HG02870 (cell line): ENCODE measurements at regions not wholly inside any gene's neighbourhood (a gene's known extent, or its start where the extent isn't known, plus 50 kb on each side); places are given as distances from the start of the nearest gene placed in this dataset.

Source experiments
- ATAC-seq: cut with Tn5 transposase; IDR thresholded peaks from one replicate; pipeline ENCODE4 v1.9.1; 2021; ENCODE audit warnings: mild to moderate bottlenecking, moderate library complexity; ENCODE audit not compliant: unreplicated experiment

GRCh38 chr1:191636345-191636744 is 521.9 kb upstream of the RGS18 start:
- no peak for ATAC-seq

GRCh38 chr1:191641420-191642260 is 516.6 kb upstream of the RGS18 start:
- ATAC-seq = no peak

GRCh38 chr1:191643060-191643459 is 515.2 kb upstream of the RGS18 start:
- no peak for ATAC-seq

GRCh38 chr1:191648939-191649338 is 509.3 kb upstream of the RGS18 start:
- no peak for ATAC-seq

GRCh38 chr1:191662051-191662450 is 496.2 kb upstream of the RGS18 start:
- no peak for ATAC-seq

- no peak for ATAC-seq
Observed at GRCh38 chr1:191662746-191663145, 495.5 kb upstream of the RGS18 start.

- ATAC-seq = no peak
Observed at GRCh38 chr1:191668525-191668924, 489.7 kb upstream of the RGS18 start.

GRCh38 chr1:191669629-191670028 is 488.6 kb upstream of the RGS18 start:
- ATAC-seq = no peak

GRCh38 chr1:191671236-191671635 is 487.0 kb upstream of the RGS18 start:
- no peak for ATAC-seq

- ATAC-seq = no peak
Observed at GRCh38 chr1:191674626-191675179, 483.6 kb upstream of the RGS18 start.

- no peak for ATAC-seq
Observed at GRCh38 chr1:191675856-191676783, 482.1 kb upstream of the RGS18 start.

- no peak for ATAC-seq
Observed at GRCh38 chr1:191685669-191686068, 472.6 kb upstream of the RGS18 start.

- no peak for ATAC-seq
Observed at GRCh38 chr1:191687721-191688120, 470.5 kb upstream of the RGS18 start.

- ATAC-seq = no peak
Observed at GRCh38 chr1:191690931-191691330, 467.3 kb upstream of the RGS18 start.

GRCh38 chr1:191693797-191694196 is 464.5 kb upstream of the RGS18 start:
- ATAC-seq = no peak

GRCh38 chr1:191695865-191696264 is 462.4 kb upstream of the RGS18 start:
- no peak for ATAC-seq

- ATAC-seq = no peak
Observed at GRCh38 chr1:191696354-191696753, 461.9 kb upstream of the RGS18 start.

GRCh38 chr1:191697556-191697955 is 460.7 kb upstream of the RGS18 start:
- ATAC-seq = no peak

GRCh38 chr1:191698246-191698645 is 460.0 kb upstream of the RGS18 start:
- no peak for ATAC-seq

- no peak for ATAC-seq
Observed at GRCh38 chr1:191699343-191699742, 458.9 kb upstream of the RGS18 start.

GRCh38 chr1:191700922-191701321 is 457.3 kb upstream of the RGS18 start:
- ATAC-seq = no peak

- ATAC-seq = no peak
Observed at GRCh38 chr1:191702124-191702523, 456.1 kb upstream of the RGS18 start.
